Psoas muscle (tissue), 7 donors: ENCODE measurements at regions not wholly inside any gene's neighbourhood (a gene's known extent, or its start where the extent isn't known, plus 50 kb on each side); places are given as distances from the start of the nearest gene placed in this dataset.

Experiments used
- ATAC-seq, 4 donors: fragments of 200-7000 bp; cut with Tn5 transposase; one replicate each; pipeline ENCODE4 v1.9.1; 2020; ENCODE audit warnings: moderate library complexity in 3 of 4, mild to moderate bottlenecking in 2 of 4
- DNase-seq, 2 donors: peaks; one replicate each; pipeline ENCODE4 v3.0.0-alpha.2; 2020
- H3K27ac ChIP-seq: fragments of 200-600 bp; one replicate; pipeline ENCODE4 v1.8.0; 2022
- H3K27me3 ChIP-seq, 3 donors: fragments of 200-600 bp in 1 of 3; one replicate each; pipeline versions ENCODE4 v1.6.1 to v1.8.0; 2013 to 2022; ENCODE audit warnings: low read length in 2 of 3, mild to moderate bottlenecking in 2 of 3, moderate library complexity in 1 of 3; ENCODE audit not compliant: insufficient read depth in 3 of 3
- H3K36me3 ChIP-seq, 2 donors: fragments of 200-600 bp in 1 of 2; one replicate each; pipeline versions ENCODE4 v1.6.1 to v1.8.0; 2013 to 2022; ENCODE audit warnings: low read depth in 1 of 2, mild to moderate bottlenecking in 1 of 2, moderate library complexity in 1 of 2; ENCODE audit not compliant: insufficient read depth in 1 of 2
- H3K4me1 ChIP-seq: fragments of 200-600 bp; one replicate; pipeline ENCODE4 v1.8.0; 2022
- H3K4me3 ChIP-seq: fragments of 200-600 bp; one replicate; pipeline ENCODE4 v1.8.0; 2022; ENCODE audit warnings: mild to moderate bottlenecking
- H3K9me3 ChIP-seq: fragments of 200-600 bp; one replicate; pipeline ENCODE4 v1.8.0; 2022
- CTCF ChIP-seq: fragments of 200-600 bp; IDR thresholded peaks from one replicate; pipeline ENCODE4 v1.8.0; 2022; ENCODE audit warnings: antibody characterized with exemption
- WGBS, 3 donors: extraction: QIAGEN DNeasy Blood & Tissue Kit; methylation state at CpG; one replicate each; pipeline versions ENCODE4 v1.1.6 to v1.1.7; 2013; 5-methylcytosine and 5-hydroxymethylcytosine counted together
- intact Hi-C, 2 donors: fragments of 100-400 bp; cut with DNase I; formaldehyde crosslinking; loops; one replicate each; pipeline versions ENCODE4 v1.11.0 to v1.14.2; 2022
- donor health status: healthy with polysubstance abuse.
- donor health status: DM: no; HTN: no; CAD: no; lungs with moderate emphysema.
- donor health status: Bipolar disorder and iron deficiency.
- donor health status: healthy.
- donor health status: DM: yes; HTN: yes; CAD: no.
- donor health status: DM: no; HTN: no; CAD: no.
- donor health status: DM: yes; HTN: yes; CAD: no.

GRCh38 chr16:64304396-64304795 lies 817.5 kb downstream of the CDH11 start:
- no peaks in the 10 kb centered on the region for H3K36me3 ChIP-seq
- no peak for TF ChIP-seq CTCF
- no peak overlapping the region for H3K4me3 ChIP-seq
- H3K27me3 ChIP-seq: no peaks in the 10 kb centered on the region
- intact Hi-C loops: no loop called here
- no peak overlapping the region for H3K27ac ChIP-seq
- H3K4me1 ChIP-seq: no peaks in the 10 kb centered on the region
- DNase-seq (no peak), ATAC-seq (no peak)
- 29 to 48% (median 29%) methylated on average over 1 of the region's 1 CpG for WGBS, 3 donors
- peaks cover 2% of the 10 kb centered on the region for H3K9me3 ChIP-seq

- H3K27me3 ChIP-seq: no peaks in the 10 kb centered on the region
- DNase-seq (no peak), ATAC-seq (no peak)
- TF ChIP-seq CTCF: no peak
- H3K4me3 ChIP-seq: no peak overlapping the region
- WGBS, 3 donors: 54 to 73% (median 63%) methylated on average over 10 of the region's 10 CpGs
- H3K27ac ChIP-seq: no peak overlapping the region
- intact Hi-C loops: no loop called here
- no peaks in the 10 kb centered on the region for H3K9me3 ChIP-seq
- H3K4me1 ChIP-seq: no peaks in the 10 kb centered on the region
- no peaks in the 10 kb centered on the region for H3K36me3 ChIP-seq
Measured at GRCh38 chr16:64297863-64298600, 823.8 kb downstream of the CDH11 start.

GRCh38 chr16:64295466-64295865 lies 826.4 kb downstream of the CDH11 start:
- Histone ChIP-seq H3K36me3 (no peaks in the 10 kb centered on the region), H3K27me3 (no peaks in the 10 kb centered on the region)
- intact Hi-C loops: no loop called here

GRCh38 chr16:64292953-64293352 lies 828.9 kb downstream of the CDH11 start:
- intact Hi-C loops: no loop called here
- Histone ChIP-seq H3K27me3 (no peaks in the 10 kb centered on the region), H3K36me3 (no peaks in the 10 kb centered on the region), H3K4me1 (no peaks in the 10 kb centered on the region), H3K27ac (no peak overlapping the region), H3K9me3 (no peaks in the 10 kb centered on the region), H3K4me3 (no peak overlapping the region)
- DNase-seq (no peak), ATAC-seq (no peak)
- 81 to 88% (median 84%) methylated on average over 4 of the region's 4 CpGs for WGBS, 3 donors
- TF ChIP-seq CTCF: no peak

More at GRCh38 chr16:64295466-64295865, 826.4 kb downstream of the CDH11 start:
- TF ChIP-seq CTCF: no peak
- 90 to 94% (median 92%) methylated on average over 2 of the region's 2 CpGs for WGBS, 3 donors
- no peak for ATAC-seq
- no peaks in the 10 kb centered on the region for H3K9me3 ChIP-seq
- H3K4me1 ChIP-seq: no peaks in the 10 kb centered on the region
- no peak overlapping the region for H3K4me3 ChIP-seq
- H3K27ac ChIP-seq: no peak overlapping the region
- DNase-seq: no peak

- H3K4me3 ChIP-seq: no peak overlapping the region
- TF ChIP-seq CTCF: no peak
- DNase-seq: no peak
- intact Hi-C loops: no loop called here
- no peak overlapping the region for H3K27ac ChIP-seq
- no peaks in the 10 kb centered on the region for H3K9me3 ChIP-seq
- no peaks in the 10 kb centered on the region for H3K27me3 ChIP-seq
- H3K4me1 ChIP-seq: no peaks in the 10 kb centered on the region
- no peaks in the 10 kb centered on the region for H3K36me3 ChIP-seq
- WGBS, 3 donors: 73 to 89% (median 88%) methylated on average over 1 of the region's 1 CpG
- ATAC-seq: no peak
Measured at GRCh38 chr16:64292161-64292560, 829.7 kb downstream of the CDH11 start.
